ENCODE measurements at regions not wholly inside any gene's neighbourhood (a gene's known extent, or its start where the extent isn't known, plus 50 kb on each side); places are given as distances from the start of the nearest gene placed in this dataset.

GRCh38 chr2:133690780-133691179, 122.5 kb upstream of the NCKAP5 start:
- no peak for TF ChIP-seq CTCF (conservative IDR thresholded peaks at IDR 0.05; ENCODE audit: low read depth, low read length)
- no peak for DNase-seq (ENCODE audit: low read depth)

GRCh38 chr2:133691336-133691735, 123.1 kb upstream of the NCKAP5 start:
- TF ChIP-seq CTCF (conservative IDR thresholded peaks at IDR 0.05; ENCODE audit: low read depth, low read length) = no peak
- no peak for DNase-seq (ENCODE audit: low read depth)
- H3K4me3 ChIP-seq (ENCODE audit: low read depth, low read length) = no peak overlapping the region

More at GRCh38 chr2:133690780-133691179, 122.5 kb upstream of the NCKAP5 start:
- H3K4me3 ChIP-seq (ENCODE audit: low read depth, low read length) = no peak overlapping the region

- no peak for TF ChIP-seq CTCF (conservative IDR thresholded peaks at IDR 0.05; ENCODE audit: low read depth, low read length)
- no peak overlapping the region for H3K4me3 ChIP-seq (ENCODE audit: low read depth, low read length)
- no peak for DNase-seq (ENCODE audit: low read depth)
Observed at GRCh38 chr2:133705287-133705686, 137.0 kb upstream of the NCKAP5 start.

GRCh38 chr2:133710613-133711012, 142.3 kb upstream of the NCKAP5 start:
- no peak for DNase-seq (ENCODE audit: low read depth)
- no peak for TF ChIP-seq CTCF (conservative IDR thresholded peaks at IDR 0.05; ENCODE audit: low read depth, low read length)
- no peak overlapping the region for H3K4me3 ChIP-seq (ENCODE audit: low read depth, low read length)

GRCh38 chr2:133711201-133711600, 142.9 kb upstream of the NCKAP5 start:
- no peak for TF ChIP-seq CTCF (conservative IDR thresholded peaks at IDR 0.05; ENCODE audit: low read depth, low read length)
- no peak for DNase-seq (ENCODE audit: low read depth)
- no peak overlapping the region for H3K4me3 ChIP-seq (ENCODE audit: low read depth, low read length)

- no peak overlapping the region for H3K4me3 ChIP-seq (ENCODE audit: low read depth, low read length)
- TF ChIP-seq CTCF (conservative IDR thresholded peaks at IDR 0.05; ENCODE audit: low read depth, low read length) = no peak
- no peak for DNase-seq (ENCODE audit: low read depth)
Observed at GRCh38 chr2:133711806-133712205, 143.5 kb upstream of the NCKAP5 start.

GRCh38 chr2:133712369-133712768, 144.1 kb upstream of the NCKAP5 start:
- no peak for TF ChIP-seq CTCF (conservative IDR thresholded peaks at IDR 0.05; ENCODE audit: low read depth, low read length)
- DNase-seq (ENCODE audit: low read depth) = no peak
- no peak overlapping the region for H3K4me3 ChIP-seq (ENCODE audit: low read depth, low read length)
